ENCODE measurements at regions not wholly inside any gene's neighbourhood (a gene's known extent, or its start where the extent isn't known, plus 50 kb on each side); places are given as distances from the start of the nearest gene placed in this dataset.

DNA sequence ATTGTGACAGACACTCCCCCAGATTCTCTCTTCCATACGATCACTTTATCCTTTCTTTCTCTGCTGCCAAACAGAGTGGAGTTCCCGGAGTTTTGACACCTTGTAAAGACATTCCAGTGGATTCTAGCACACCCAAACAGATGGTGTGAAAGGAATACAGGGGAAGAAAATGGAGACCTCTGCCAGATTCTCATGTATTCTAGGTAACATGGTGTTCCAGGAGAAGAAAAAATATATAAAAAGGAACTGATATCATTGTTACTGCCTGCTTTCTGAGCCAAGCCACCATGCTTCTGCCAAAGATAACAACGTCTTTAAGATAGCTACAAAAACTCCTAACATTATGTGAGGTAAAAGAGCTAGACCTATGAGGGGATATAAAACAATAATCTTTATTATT lies 136.5 kb downstream of the TXNL1 start (continued):
- TF ChIP-seq, protein P1, sequence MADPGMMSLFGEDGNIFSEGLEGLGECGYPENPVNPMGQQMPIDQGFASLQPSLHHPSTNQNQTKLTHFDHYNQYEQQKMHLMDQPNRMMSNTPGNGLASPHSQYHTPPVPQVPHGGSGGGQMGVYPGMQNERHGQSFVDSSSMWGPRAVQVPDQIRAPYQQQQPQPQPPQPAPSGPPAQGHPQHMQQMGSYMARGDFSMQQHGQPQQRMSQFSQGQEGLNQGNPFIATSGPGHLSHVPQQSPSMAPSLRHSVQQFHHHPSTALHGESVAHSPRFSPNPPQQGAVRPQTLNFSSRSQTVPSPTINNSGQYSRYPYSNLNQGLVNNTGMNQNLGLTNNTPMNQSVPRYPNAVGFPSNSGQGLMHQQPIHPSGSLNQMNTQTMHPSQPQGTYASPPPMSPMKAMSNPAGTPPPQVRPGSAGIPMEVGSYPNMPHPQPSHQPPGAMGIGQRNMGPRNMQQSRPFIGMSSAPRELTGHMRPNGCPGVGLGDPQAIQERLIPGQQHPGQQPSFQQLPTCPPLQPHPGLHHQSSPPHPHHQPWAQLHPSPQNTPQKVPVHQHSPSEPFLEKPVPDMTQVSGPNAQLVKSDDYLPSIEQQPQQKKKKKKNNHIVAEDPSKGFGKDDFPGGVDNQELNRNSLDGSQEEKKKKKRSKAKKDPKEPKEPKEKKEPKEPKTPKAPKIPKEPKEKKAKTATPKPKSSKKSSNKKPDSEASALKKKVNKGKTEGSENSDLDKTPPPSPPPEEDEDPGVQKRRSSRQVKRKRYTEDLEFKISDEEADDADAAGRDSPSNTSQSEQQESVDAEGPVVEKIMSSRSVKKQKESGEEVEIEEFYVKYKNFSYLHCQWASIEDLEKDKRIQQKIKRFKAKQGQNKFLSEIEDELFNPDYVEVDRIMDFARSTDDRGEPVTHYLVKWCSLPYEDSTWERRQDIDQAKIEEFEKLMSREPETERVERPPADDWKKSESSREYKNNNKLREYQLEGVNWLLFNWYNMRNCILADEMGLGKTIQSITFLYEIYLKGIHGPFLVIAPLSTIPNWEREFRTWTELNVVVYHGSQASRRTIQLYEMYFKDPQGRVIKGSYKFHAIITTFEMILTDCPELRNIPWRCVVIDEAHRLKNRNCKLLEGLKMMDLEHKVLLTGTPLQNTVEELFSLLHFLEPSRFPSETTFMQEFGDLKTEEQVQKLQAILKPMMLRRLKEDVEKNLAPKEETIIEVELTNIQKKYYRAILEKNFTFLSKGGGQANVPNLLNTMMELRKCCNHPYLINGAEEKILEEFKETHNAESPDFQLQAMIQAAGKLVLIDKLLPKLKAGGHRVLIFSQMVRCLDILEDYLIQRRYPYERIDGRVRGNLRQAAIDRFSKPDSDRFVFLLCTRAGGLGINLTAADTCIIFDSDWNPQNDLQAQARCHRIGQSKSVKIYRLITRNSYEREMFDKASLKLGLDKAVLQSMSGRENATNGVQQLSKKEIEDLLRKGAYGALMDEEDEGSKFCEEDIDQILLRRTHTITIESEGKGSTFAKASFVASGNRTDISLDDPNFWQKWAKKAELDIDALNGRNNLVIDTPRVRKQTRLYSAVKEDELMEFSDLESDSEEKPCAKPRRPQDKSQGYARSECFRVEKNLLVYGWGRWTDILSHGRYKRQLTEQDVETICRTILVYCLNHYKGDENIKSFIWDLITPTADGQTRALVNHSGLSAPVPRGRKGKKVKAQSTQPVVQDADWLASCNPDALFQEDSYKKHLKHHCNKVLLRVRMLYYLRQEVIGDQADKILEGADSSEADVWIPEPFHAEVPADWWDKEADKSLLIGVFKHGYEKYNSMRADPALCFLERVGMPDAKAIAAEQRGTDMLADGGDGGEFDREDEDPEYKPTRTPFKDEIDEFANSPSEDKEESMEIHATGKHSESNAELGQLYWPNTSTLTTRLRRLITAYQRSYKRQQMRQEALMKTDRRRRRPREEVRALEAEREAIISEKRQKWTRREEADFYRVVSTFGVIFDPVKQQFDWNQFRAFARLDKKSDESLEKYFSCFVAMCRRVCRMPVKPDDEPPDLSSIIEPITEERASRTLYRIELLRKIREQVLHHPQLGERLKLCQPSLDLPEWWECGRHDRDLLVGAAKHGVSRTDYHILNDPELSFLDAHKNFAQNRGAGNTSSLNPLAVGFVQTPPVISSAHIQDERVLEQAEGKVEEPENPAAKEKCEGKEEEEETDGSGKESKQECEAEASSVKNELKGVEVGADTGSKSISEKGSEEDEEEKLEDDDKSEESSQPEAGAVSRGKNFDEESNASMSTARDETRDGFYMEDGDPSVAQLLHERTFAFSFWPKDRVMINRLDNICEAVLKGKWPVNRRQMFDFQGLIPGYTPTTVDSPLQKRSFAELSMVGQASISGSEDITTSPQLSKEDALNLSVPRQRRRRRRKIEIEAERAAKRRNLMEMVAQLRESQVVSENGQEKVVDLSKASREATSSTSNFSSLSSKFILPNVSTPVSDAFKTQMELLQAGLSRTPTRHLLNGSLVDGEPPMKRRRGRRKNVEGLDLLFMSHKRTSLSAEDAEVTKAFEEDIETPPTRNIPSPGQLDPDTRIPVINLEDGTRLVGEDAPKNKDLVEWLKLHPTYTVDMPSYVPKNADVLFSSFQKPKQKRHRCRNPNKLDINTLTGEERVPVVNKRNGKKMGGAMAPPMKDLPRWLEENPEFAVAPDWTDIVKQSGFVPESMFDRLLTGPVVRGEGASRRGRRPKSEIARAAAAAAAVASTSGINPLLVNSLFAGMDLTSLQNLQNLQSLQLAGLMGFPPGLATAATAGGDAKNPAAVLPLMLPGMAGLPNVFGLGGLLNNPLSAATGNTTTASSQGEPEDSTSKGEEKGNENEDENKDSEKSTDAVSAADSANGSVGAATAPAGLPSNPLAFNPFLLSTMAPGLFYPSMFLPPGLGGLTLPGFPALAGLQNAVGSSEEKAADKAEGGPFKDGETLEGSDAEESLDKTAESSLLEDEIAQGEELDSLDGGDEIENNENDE (IDR thresholded peaks at IDR 0.05; ENCODE audit: insufficient replicate concordance, low read length) = no peak
- TF ChIP-seq BRCA1 (IDR thresholded peaks at IDR 0.05; ENCODE audit: low read depth, low read length) = no peak
- no peak for TF ChIP-seq KDM1A (IDR thresholded peaks at IDR 0.05; ENCODE audit: borderline replicate concordance, low read length)
- no peak for TF ChIP-seq RNF2 (IDR thresholded peaks at IDR 0.05; ENCODE audit: borderline replicate concordance, low read depth, low read length, missing control alignments, poor library complexity, severe bottlenecking)
- TF ChIP-seq SIX5 (IDR thresholded peaks at IDR 0.05; ENCODE audit: low read depth, low read length) = no peak
- TF ChIP-seq CTCF (IDR thresholded peaks at IDR 0.05; ENCODE audit: control extremely low read depth in 1 of 3, insufficient read depth in 1 of 3, low read depth in 1 of 3, low read length in 3 of 3) = no peak
- TF ChIP-seq YY1 (IDR thresholded peaks at IDR 0.05; ENCODE audit: low read depth, low read length) = no peak
- TF ChIP-seq PHF8 (conservative IDR thresholded peaks at IDR 0.05; ENCODE audit: low read depth, low read length) = no peak

All from H1 (cell line).